Gastrocnemius medialis (tissue), 4 donors: ENCODE measurements at regions not wholly inside any gene's neighbourhood (a gene's known extent, or its start where the extent isn't known, plus 50 kb on each side); places are given as distances from the start of the nearest gene placed in this dataset.

Source experiments
- ATAC-seq, 2 donors: fragments of 150-250 bp; one replicate each; pipeline ENCODE4 v1.9.1; 2016
- DNase-seq, 2 donors: peaks; one replicate each; pipeline ENCODE4 v3.0.0-alpha.2; 2019
- H3K27ac ChIP-seq, 4 donors: fragments of 200-600 bp; sonication (generic); 1 replicate in 1 of 4; 2 replicates in 3 of 4; pipeline ENCODE4 v1.5.1; 2016 to 2018; ENCODE audit warnings: mild to moderate bottlenecking in 2 of 4, moderate library complexity in 1 of 4
- H3K27me3 ChIP-seq, 3 donors: fragments of 200-600 bp; sonication (generic) in 2 of 3; 1 replicate in 1 of 3; 2 replicates in 2 of 3; pipeline versions ENCODE4 v1.5.1 to v1.6.0; 2016 to 2019; ENCODE audit warnings: mild to moderate bottlenecking in 1 of 3, moderate library complexity in 1 of 3
- H3K36me3 ChIP-seq, 2 donors: fragments of 200-600 bp; sonication (generic) in 1 of 2; one replicate each; pipeline ENCODE4 v1.5.1; 2017 to 2018
- H3K4me1 ChIP-seq, 2 donors: fragments of 200-600 bp; sonication (generic) in 1 of 2; one replicate each; pipeline ENCODE4 v1.5.1; 2016 to 2017; ENCODE audit warnings: mild to moderate bottlenecking in 2 of 2
- H3K4me3 ChIP-seq, 4 donors: fragments of 200-600 bp; sonication (generic) in 3 of 4; 1 replicate in 1 of 4; 2 replicates in 3 of 4; pipeline ENCODE4 v1.5.1; 2016 to 2019; ENCODE audit warnings: mild to moderate bottlenecking in 2 of 4
- H3K9me3 ChIP-seq, 3 donors: fragments of 200-600 bp; sonication (generic) in 2 of 3; 1 replicate in 1 of 3; 2 replicates in 2 of 3; pipeline ENCODE4 v1.5.1; 2016 to 2019
- POLR2A ChIP-seq, 2 donors: fragments of 450-650 bp; IDR thresholded peaks; one replicate each; pipeline ENCODE4 v1.6.1; 2017; ENCODE audit warnings: antibody characterized with exemption in 2 of 2, mild to moderate bottlenecking in 2 of 2, moderate library complexity in 2 of 2
- in situ Hi-C, 4 donors: fragments of 200-750 bp; cut with MboI; loops; one replicate each; pipeline versions ENCODE4 v1.15.0 to v1.8.0; 2017; ENCODE audit warnings: low sequenced_read_pairs in 4 of 4
- intact Hi-C: fragments of 100-400 bp; cut with DNase I; formaldehyde crosslinking; loops from one replicate; pipeline ENCODE4 v1.15.1; 2023; ENCODE audit warnings: low total_unique reads
- TF ChIP-seq, protein P1 (sequence below), 5 experiments: fragments of 450-650 bp in 3 of 5; fragments of 200-600 bp in 2 of 5; sonication (generic) in 2 of 5; IDR thresholded peaks in 4 of 5; conservative IDR thresholded peaks in 1 of 5; 1 replicate in 4 of 5; 2 replicates in 1 of 5; pipeline ENCODE4 v1.5.1; 2016 to 2019; ENCODE audit warnings: antibody characterized with exemption in 5 of 5, mild to moderate bottlenecking in 3 of 5, moderate library complexity in 3 of 5

DNA sequence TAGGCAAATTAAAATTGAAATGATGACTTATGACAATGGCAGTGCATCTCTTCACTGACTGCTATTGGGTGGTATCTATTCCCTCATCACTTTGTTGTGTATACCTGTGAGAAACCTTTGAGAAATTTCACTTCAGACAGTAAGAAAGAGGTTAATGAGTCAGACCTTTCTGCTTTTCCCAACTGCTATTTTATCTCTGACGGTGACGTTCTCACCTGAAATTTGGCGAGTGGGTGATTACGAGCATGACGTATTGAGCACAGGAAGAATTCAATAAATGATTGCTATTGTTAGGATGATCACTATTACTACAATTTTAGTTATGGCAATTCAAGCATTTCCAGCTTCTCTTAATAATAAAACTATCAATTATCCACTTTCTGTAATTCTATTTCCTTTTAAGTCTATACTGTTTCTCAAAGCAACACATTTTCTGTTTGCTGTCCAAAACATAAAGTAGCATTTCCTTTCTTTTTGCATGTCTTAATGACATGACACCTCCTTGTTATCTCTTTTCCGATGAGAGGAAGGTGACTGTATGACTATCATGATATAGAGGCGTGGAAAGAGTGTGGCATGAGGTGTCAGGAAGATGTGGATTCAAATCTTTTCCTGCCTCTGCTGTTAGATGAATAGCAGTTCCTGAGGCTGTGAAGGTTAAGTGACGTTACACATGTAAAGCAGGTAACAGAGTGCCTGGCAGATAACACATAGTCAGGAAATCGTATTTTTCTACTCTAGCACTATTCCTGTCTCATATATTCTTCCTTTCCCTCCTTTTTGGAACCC, 504.9 kb upstream of the SEMA6D start:
- Histone ChIP-seq H3K36me3 (no peaks in the 10 kb centered on the region), H3K4me3 (no peak overlapping the region), H3K27ac (no peak overlapping the region), H3K4me1 (no peaks in the 10 kb centered on the region), H3K27me3 (no peaks in the 10 kb centered on the region), H3K9me3 (no peaks in the 10 kb centered on the region)
- intact Hi-C loops (no loop called here), in situ Hi-C loops (loop anchor here in 1 of 4 donors (25.0 kb wide), 1 partner anchor 250 kb away; no protein-coding TSS in a partner anchor)
- TF ChIP-seq, protein P1, sequence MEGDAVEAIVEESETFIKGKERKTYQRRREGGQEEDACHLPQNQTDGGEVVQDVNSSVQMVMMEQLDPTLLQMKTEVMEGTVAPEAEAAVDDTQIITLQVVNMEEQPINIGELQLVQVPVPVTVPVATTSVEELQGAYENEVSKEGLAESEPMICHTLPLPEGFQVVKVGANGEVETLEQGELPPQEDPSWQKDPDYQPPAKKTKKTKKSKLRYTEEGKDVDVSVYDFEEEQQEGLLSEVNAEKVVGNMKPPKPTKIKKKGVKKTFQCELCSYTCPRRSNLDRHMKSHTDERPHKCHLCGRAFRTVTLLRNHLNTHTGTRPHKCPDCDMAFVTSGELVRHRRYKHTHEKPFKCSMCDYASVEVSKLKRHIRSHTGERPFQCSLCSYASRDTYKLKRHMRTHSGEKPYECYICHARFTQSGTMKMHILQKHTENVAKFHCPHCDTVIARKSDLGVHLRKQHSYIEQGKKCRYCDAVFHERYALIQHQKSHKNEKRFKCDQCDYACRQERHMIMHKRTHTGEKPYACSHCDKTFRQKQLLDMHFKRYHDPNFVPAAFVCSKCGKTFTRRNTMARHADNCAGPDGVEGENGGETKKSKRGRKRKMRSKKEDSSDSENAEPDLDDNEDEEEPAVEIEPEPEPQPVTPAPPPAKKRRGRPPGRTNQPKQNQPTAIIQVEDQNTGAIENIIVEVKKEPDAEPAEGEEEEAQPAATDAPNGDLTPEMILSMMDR (IDR thresholded peaks at IDR 0.05 in 4 of 5, conservative IDR thresholded peaks at IDR 0.05 in 1 of 5), result no peak
- TF ChIP-seq POLR2A (IDR thresholded peaks at IDR 0.05), result no peak
- ATAC-seq, result no peak
- no peak for DNase-seq

DNA sequence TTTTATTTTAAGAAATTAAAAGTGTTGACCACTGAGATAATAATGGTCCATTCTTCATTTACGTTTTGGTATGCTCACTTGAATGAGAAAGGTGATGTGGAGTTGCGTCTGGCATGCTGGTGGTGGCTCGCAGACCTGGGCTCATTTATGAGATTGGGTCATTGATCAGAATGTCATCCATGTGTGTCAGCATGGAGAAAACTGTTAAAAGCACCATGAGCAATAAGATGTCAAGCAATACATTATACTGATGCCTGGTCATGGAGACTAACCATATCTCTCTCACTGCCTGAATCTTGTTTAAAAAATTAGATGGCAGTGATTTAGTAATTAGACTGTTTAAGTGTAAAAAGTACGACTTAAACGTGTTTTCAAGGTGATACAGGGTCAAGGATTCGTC, 503.4 kb upstream of the SEMA6D start:
- H3K9me3 ChIP-seq, result no peaks in the 10 kb centered on the region
- DNase-seq (no peak), ATAC-seq (no peak)
- H3K4me1 ChIP-seq, result no peaks in the 10 kb centered on the region
- no peak for TF ChIP-seq POLR2A (IDR thresholded peaks at IDR 0.05)
- TF ChIP-seq, protein P1 (IDR thresholded peaks at IDR 0.05 in 4 of 5, conservative IDR thresholded peaks at IDR 0.05 in 1 of 5), result no peak
- H3K36me3 ChIP-seq, result no peaks in the 10 kb centered on the region
- in situ Hi-C loops (loop anchor here in 1 of 4 donors (25.0 kb wide), 1 partner anchor 248 kb away; no protein-coding TSS in a partner anchor), intact Hi-C loops (no loop called here)
- H3K4me3 ChIP-seq, result no peak overlapping the region
- no peak overlapping the region for H3K27ac ChIP-seq
- no peaks in the 10 kb centered on the region for H3K27me3 ChIP-seq

DNA sequence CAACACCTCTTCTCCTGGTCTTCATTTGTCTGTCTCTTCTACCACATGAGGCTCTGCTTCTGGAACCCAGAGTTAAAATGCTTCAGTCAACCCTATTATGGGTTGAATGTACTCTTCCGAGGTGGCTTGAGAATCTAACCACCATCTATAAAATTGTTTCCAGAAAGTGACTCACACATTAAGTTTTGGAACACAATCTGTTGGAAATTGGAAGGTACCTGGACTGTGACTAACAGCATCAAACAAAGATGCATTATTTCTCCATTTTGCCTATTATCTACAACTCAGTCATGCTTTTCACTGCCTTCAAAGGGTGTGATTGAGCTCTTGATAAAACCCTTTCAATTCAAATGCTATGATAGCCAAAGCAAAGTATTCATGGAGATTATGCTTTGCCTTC, 499.0 kb upstream of the SEMA6D start:
- Histone ChIP-seq H3K36me3 (no peaks in the 10 kb centered on the region), H3K27ac (no peak overlapping the region), H3K4me1 (no peaks in the 10 kb centered on the region), H3K27me3 (no peaks in the 10 kb centered on the region), H3K4me3 (no peak overlapping the region), H3K9me3 (no peaks in the 10 kb centered on the region)
- no peak for ATAC-seq
- DNase-seq, result no peak
- in situ Hi-C loops, result loop anchor here in 1 of 4 donors (25.0 kb wide), 1 partner anchor 244 kb away; no protein-coding TSS in a partner anchor
- TF ChIP-seq, protein P1 (IDR thresholded peaks at IDR 0.05 in 4 of 5, conservative IDR thresholded peaks at IDR 0.05 in 1 of 5), result no peak
- no peak for TF ChIP-seq POLR2A (IDR thresholded peaks at IDR 0.05)
- intact Hi-C loops, result no loop called here

DNA sequence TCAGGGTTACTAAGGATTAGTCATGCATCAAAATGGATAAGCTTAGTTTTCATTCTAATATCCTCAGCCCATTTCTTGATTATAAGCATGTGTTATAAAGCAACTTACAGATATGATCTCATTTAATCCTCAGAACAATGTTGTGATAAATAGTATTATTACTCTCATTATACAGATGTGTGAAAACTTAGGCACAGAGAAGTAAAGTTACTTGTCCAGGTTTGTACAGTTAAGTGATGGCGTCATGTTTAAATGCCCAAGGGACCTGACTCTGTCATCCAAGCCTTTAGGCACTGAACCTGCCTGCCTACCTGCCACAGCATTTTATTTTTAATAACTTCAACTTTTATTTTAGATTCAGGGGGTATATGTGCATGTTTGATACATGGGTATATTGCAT, 472.9 kb upstream of the SEMA6D start:
- in situ Hi-C loops, result no loop called here
- no peaks in the 10 kb centered on the region for H3K36me3 ChIP-seq
- H3K27ac ChIP-seq, result no peak overlapping the region
- DNase-seq (no peak), ATAC-seq (no peak)
- no peaks in the 10 kb centered on the region for H3K9me3 ChIP-seq
- H3K4me1 ChIP-seq, result no peaks in the 10 kb centered on the region
- intact Hi-C loops, result no loop called here
- H3K27me3 ChIP-seq, result no peaks in the 10 kb centered on the region
- TF ChIP-seq, protein P1 (IDR thresholded peaks at IDR 0.05 in 4 of 5, conservative IDR thresholded peaks at IDR 0.05 in 1 of 5), result no peak
- no peak for TF ChIP-seq POLR2A (IDR thresholded peaks at IDR 0.05)
- H3K4me3 ChIP-seq, result no peak overlapping the region
